H9 (cell line): ENCODE measurements at regions not wholly inside any gene's neighbourhood (a gene's known extent, or its start where the extent isn't known, plus 50 kb on each side); places are given as distances from the start of the nearest gene placed in this dataset.

Experiments used
- DNase-seq: peaks from one replicate; pipeline ENCODE4 v3.0.0-alpha.2; 2017
- H2AFZ ChIP-seq: one replicate; pipeline ENCODE4 v1.6.1; 2013; ENCODE audit warnings: mild to moderate bottlenecking, low read length, control low read depth, moderate library complexity
- H2AK5ac ChIP-seq: 2 replicates; pipeline ENCODE4 v1.6.1; 2013; ENCODE audit warnings: low read length, control low read depth, mixed read lengths; ENCODE audit not compliant: insufficient read length
- H2BK120ac ChIP-seq: one replicate; pipeline ENCODE4 v1.6.1; 2013; ENCODE audit warnings: low read depth, mild to moderate bottlenecking, low read length, control low read depth, inconsistent platforms; ENCODE audit not compliant: poor library complexity, severe bottlenecking
- H2BK12ac ChIP-seq: 2 replicates; pipeline ENCODE4 v1.6.1; 2013; ENCODE audit warnings: low read length, control low read depth, mixed read lengths, low read depth; ENCODE audit not compliant: insufficient read length
- H2BK15ac ChIP-seq: 2 replicates; pipeline ENCODE4 v1.6.1; 2013; ENCODE audit warnings: low read depth, low read length, control low read depth
- H2BK20ac ChIP-seq: one replicate; pipeline ENCODE4 v1.6.1; 2013; ENCODE audit warnings: low read depth, mild to moderate bottlenecking, low read length, control low read depth, inconsistent platforms; ENCODE audit not compliant: poor library complexity, severe bottlenecking
- H2BK5ac ChIP-seq: 2 replicates; pipeline ENCODE4 v1.6.1; 2013; ENCODE audit warnings: low read length, control low read depth, mixed read lengths; ENCODE audit not compliant: insufficient read length
- H3K14ac ChIP-seq: 2 replicates; pipeline ENCODE4 v1.6.1; 2013; ENCODE audit warnings: low read length, control low read depth; ENCODE audit not compliant: insufficient read depth
- H3K18ac ChIP-seq: 2 replicates; pipeline ENCODE4 v1.6.1; 2013; ENCODE audit warnings: low read depth, mild to moderate bottlenecking, mixed read lengths, low read length, control low read depth; ENCODE audit not compliant: insufficient read length
- H3K23ac ChIP-seq: 2 replicates; pipeline ENCODE4 v1.6.1; 2013; ENCODE audit warnings: low read length, control low read depth, mixed read lengths, low read depth; ENCODE audit not compliant: insufficient read length
- H3K23me2 ChIP-seq: 2 replicates; pipeline ENCODE4 v1.6.1; 2013; ENCODE audit warnings: low read depth, mild to moderate bottlenecking, mixed read lengths, low read length, control low read depth; ENCODE audit not compliant: insufficient read length, poor library complexity, severe bottlenecking
- H3K27ac ChIP-seq: 2 replicates; pipeline ENCODE4 v1.5.1; 2013; ENCODE audit warnings: low read length, control low read depth, mixed read lengths, low read depth; ENCODE audit not compliant: insufficient read length
- H3K27me3 ChIP-seq: 2 replicates; pipeline ENCODE4 v1.6.1; 2013; ENCODE audit warnings: low read length, control low read depth, inconsistent platforms; ENCODE audit not compliant: insufficient read depth
- H3K4ac ChIP-seq: 2 replicates; pipeline ENCODE4 v1.6.1; 2013; ENCODE audit warnings: low read depth, mild to moderate bottlenecking, control low read depth, inconsistent platforms, low read length, moderate library complexity
- H3K4me1 ChIP-seq: 2 replicates; pipeline ENCODE4 v1.6.1; 2013; ENCODE audit warnings: low read length, control low read depth, inconsistent platforms; ENCODE audit not compliant: insufficient read depth
- H3K4me2 ChIP-seq: 2 replicates; pipeline ENCODE4 v1.6.1; 2013; ENCODE audit warnings: low read length, control low read depth, mixed read lengths; ENCODE audit not compliant: insufficient read length, insufficient read depth
- H3K56ac ChIP-seq: 2 replicates; pipeline ENCODE4 v1.6.1; 2013; ENCODE audit warnings: low read depth, mild to moderate bottlenecking, mixed read lengths, low read length, control low read depth; ENCODE audit not compliant: insufficient read length
- H3K79me1 ChIP-seq: 2 replicates; pipeline ENCODE4 v1.6.1; 2013; ENCODE audit warnings: low read depth, mild to moderate bottlenecking, moderate library complexity, low read length, control low read depth, inconsistent platforms; ENCODE audit not compliant: insufficient read depth, poor library complexity, severe bottlenecking
- H3K79me2 ChIP-seq: 2 replicates; pipeline ENCODE4 v1.6.1; 2013; ENCODE audit warnings: low read length, control low read depth, inconsistent platforms; ENCODE audit not compliant: insufficient read depth
- H3K9ac ChIP-seq: 2 replicates; pipeline ENCODE4 v1.6.1; 2013; ENCODE audit warnings: low read length, control low read depth, mixed read lengths; ENCODE audit not compliant: insufficient read length; ENCODE audit errors: extremely low read depth
- H3K9me3 ChIP-seq: one replicate; pipeline ENCODE4 v1.6.1; 2013; ENCODE audit warnings: low read depth, low read length, inconsistent platforms; ENCODE audit not compliant: control insufficient read depth
- H3T11ph ChIP-seq: one replicate; pipeline ENCODE4 v1.6.1; 2013; ENCODE audit warnings: mild to moderate bottlenecking, low read length, control low read depth, inconsistent platforms
- H4K20me1 ChIP-seq: one replicate; pipeline ENCODE4 v1.6.1; 2013; ENCODE audit not compliant: control insufficient read depth, insufficient read length, insufficient read depth
- H4K5ac ChIP-seq: 2 replicates; pipeline ENCODE4 v1.6.1; 2013; ENCODE audit warnings: low read depth, mild to moderate bottlenecking, mixed read lengths, low read length, control low read depth; ENCODE audit not compliant: insufficient read length
- H4K8ac ChIP-seq: replicated peaks from 2 replicates; pipeline ENCODE4 v1.6.1; 2013; ENCODE audit warnings: low read length, control low read depth, mixed read lengths, low read depth; ENCODE audit not compliant: insufficient read length
- H4K91ac ChIP-seq: 2 replicates; pipeline ENCODE4 v1.6.1; 2013; ENCODE audit warnings: low read depth, mild to moderate bottlenecking, moderate library complexity, mixed read lengths, low read length, control low read depth; ENCODE audit not compliant: insufficient read length
- H3K27ac Mint-ChIP-seq, 3 experiments: 2 replicates in 2 of 3; 3 replicates in 1 of 3; pipeline ENCODE4 v1.8.0; 2020 to 2021; ENCODE audit warnings: mixed read lengths in 3 of 3, mild to moderate bottlenecking in 1 of 3, moderate library complexity in 1 of 3
- H3K27me3 Mint-ChIP-seq: 2 replicates; pipeline ENCODE4 v1.8.0; 2021; ENCODE audit warnings: low read depth, mild to moderate bottlenecking, moderate library complexity, mixed read lengths
- H3K36me3 Mint-ChIP-seq, 3 experiments: 2 replicates in 2 of 3; 3 replicates in 1 of 3; pipeline ENCODE4 v1.8.0; 2020 to 2021; ENCODE audit warnings: low read depth in 3 of 3, mixed read lengths in 3 of 3; ENCODE audit not compliant: insufficient read depth in 1 of 3
- H3K4me1 Mint-ChIP-seq, 2 experiments: 2 replicates each; pipeline ENCODE4 v1.8.0; 2020; ENCODE audit warnings: mixed read lengths in 2 of 2
- H3K4me3 Mint-ChIP-seq, 2 experiments: 2 replicates in 1 of 2; 3 replicates in 1 of 2; pipeline ENCODE4 v1.8.0; 2020 to 2021; ENCODE audit warnings: mild to moderate bottlenecking in 2 of 2, mixed read lengths in 2 of 2, moderate library complexity in 1 of 2
- H3K9me3 Mint-ChIP-seq, 2 experiments: 2 replicates in 1 of 2; 3 replicates in 1 of 2; pipeline ENCODE4 v1.8.0; 2020; ENCODE audit warnings: mild to moderate bottlenecking in 2 of 2, mixed read lengths in 2 of 2, moderate library complexity in 1 of 2
- CTCF ChIP-seq: fragments of 200-600 bp; sonication (generic); conservative IDR thresholded peaks from 3 replicates; pipeline ENCODE4 v1.8.0; 2021; ENCODE audit warnings: antibody characterized with exemption, mild to moderate bottlenecking
- WGBS: extraction: QIAGEN DNeasy Blood & Tissue Kit; methylation state at CpG from one replicate; pipeline ENCODE4 v1.1.7; 2013; ENCODE audit warnings: missing lambda C conversion rate, low lambda C conversion rate, mixed read lengths; ENCODE audit not compliant: insufficient read length; ENCODE audit errors: extremely low coverage; 5-methylcytosine and 5-hydroxymethylcytosine counted together

GRCh38 chr4:156018383-156018782, 64.7 kb upstream of the CTSO start:
- peaks cover 39 to 47% of the 10 kb centered on the region in 2 experiments for H3K4me1 Mint-ChIP-seq
- no CpG with 5 or more reads among the region's 5 CpGs for WGBS

More at GRCh38 chr4:156018383-156018782, 64.7 kb upstream of the CTSO start:
- no peak overlapping the region for H2BK20ac ChIP-seq
- H3K27ac ChIP-seq: no peak overlapping the region
- no peaks in the 10 kb centered on the region for H4K20me1 ChIP-seq
- H3K56ac ChIP-seq: no peak overlapping the region
- no peak overlapping the region for H3K4me2 ChIP-seq
- H3K4me1 ChIP-seq: peaks cover 9% of the 10 kb centered on the region; the same call in 1 of the 2 replicates
- Mint-ChIP-seq H3K36me3 (peaks cover 0 to 5% (median 0%) of the 10 kb centered on the region in 3 experiments; a peak in 2 of 7 replicates), H3K4me3 (no peak overlapping the region), H3K27ac (no peak overlapping the region), H3K9me3 (no peaks in the 10 kb centered on the region), H3K27me3 (no peaks in the 10 kb centered on the region; the same call in 1 of the 2 replicates)
- H2BK15ac ChIP-seq: no peak overlapping the region
- H3K79me2 ChIP-seq: no peaks in the 10 kb centered on the region
- H3K27me3 ChIP-seq: no peaks in the 10 kb centered on the region
- H2BK5ac ChIP-seq: no peak overlapping the region
- no peak for DNase-seq
- no peak overlapping the region for H3K9ac ChIP-seq
- H4K8ac ChIP-seq: no peak overlapping the region
- H3K14ac ChIP-seq: no peak overlapping the region
- no peak overlapping the region for H3K4ac ChIP-seq
- no peak for TF ChIP-seq CTCF
- H2BK120ac ChIP-seq: no peak overlapping the region
- H4K91ac ChIP-seq: no peak overlapping the region
- no peaks in the 10 kb centered on the region for H3K79me1 ChIP-seq
- no peak overlapping the region for H3T11ph ChIP-seq
- no peak overlapping the region for H2AK5ac ChIP-seq
- no peak overlapping the region for H2AFZ ChIP-seq
- H3K18ac ChIP-seq: no peak overlapping the region
- H4K5ac ChIP-seq: no peak overlapping the region
- H3K9me3 ChIP-seq: no peaks in the 10 kb centered on the region
- no peak overlapping the region for H3K23ac ChIP-seq
- no peak overlapping the region for H2BK12ac ChIP-seq
- no peaks in the 10 kb centered on the region for H3K23me2 ChIP-seq
